Stimulated activated naive CD8-positive, alpha-beta T cell treated with anti-CD3 and anti-CD28 coated beads, Interleukin-15, Interleukin-2, amounts not matched to agents 100 ng/mL and 50 ng/mL, for 24 hours (primary cell): ENCODE measurements at regions not wholly inside any gene's neighbourhood (a gene's known extent, or its start where the extent isn't known, plus 50 kb on each side); places are given as distances from the start of the nearest gene placed in this dataset.

Source experiments
- H3K27ac Mint-ChIP-seq: one replicate; pipeline ENCODE4 v1.8.0; 2021; ENCODE audit warnings: mild to moderate bottlenecking, mixed read lengths
- H3K27me3 Mint-ChIP-seq: one replicate; pipeline ENCODE4 v1.8.0; 2021; ENCODE audit warnings: mixed read lengths
- H3K36me3 Mint-ChIP-seq: one replicate; pipeline ENCODE4 v1.8.0; 2021; ENCODE audit warnings: low read depth, mixed read lengths
- H3K4me1 Mint-ChIP-seq: one replicate; pipeline ENCODE4 v1.8.0; 2021; ENCODE audit warnings: low read depth, mixed read lengths
- H3K4me3 Mint-ChIP-seq: one replicate; pipeline ENCODE4 v1.8.0; 2021; ENCODE audit warnings: mild to moderate bottlenecking, mixed read lengths
- H3K9me3 Mint-ChIP-seq: one replicate; pipeline ENCODE4 v1.8.0; 2021; ENCODE audit warnings: mixed read lengths

DNA sequence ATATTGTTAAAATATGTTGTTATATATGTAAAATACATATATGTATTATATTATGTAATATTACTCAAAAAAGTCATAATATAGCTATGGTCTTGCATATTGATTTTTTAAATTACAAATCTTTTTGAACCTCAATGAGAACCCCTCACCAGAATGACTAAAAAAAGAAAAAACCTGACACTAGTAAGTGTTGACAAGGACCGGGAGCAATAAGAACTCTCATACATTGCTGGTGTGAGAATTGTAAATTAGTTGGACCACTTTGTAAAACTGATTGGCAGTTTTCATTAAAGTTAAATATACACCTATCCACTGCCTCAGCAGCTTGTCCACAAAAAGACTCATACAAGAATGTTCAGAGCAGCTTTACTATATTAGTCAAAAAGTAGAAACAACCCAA lies 280.0 kb downstream of the BMP7 start:
- no peak overlapping the region for H3K4me3 Mint-ChIP-seq
- H3K27me3 Mint-ChIP-seq = peaks cover 6% of the 10 kb centered on the region
- no peaks in the 10 kb centered on the region for H3K36me3 Mint-ChIP-seq
- no peak overlapping the region for H3K27ac Mint-ChIP-seq
- no peaks in the 10 kb centered on the region for H3K4me1 Mint-ChIP-seq
- peaks cover 12% of the 10 kb centered on the region for H3K9me3 Mint-ChIP-seq

DNA sequence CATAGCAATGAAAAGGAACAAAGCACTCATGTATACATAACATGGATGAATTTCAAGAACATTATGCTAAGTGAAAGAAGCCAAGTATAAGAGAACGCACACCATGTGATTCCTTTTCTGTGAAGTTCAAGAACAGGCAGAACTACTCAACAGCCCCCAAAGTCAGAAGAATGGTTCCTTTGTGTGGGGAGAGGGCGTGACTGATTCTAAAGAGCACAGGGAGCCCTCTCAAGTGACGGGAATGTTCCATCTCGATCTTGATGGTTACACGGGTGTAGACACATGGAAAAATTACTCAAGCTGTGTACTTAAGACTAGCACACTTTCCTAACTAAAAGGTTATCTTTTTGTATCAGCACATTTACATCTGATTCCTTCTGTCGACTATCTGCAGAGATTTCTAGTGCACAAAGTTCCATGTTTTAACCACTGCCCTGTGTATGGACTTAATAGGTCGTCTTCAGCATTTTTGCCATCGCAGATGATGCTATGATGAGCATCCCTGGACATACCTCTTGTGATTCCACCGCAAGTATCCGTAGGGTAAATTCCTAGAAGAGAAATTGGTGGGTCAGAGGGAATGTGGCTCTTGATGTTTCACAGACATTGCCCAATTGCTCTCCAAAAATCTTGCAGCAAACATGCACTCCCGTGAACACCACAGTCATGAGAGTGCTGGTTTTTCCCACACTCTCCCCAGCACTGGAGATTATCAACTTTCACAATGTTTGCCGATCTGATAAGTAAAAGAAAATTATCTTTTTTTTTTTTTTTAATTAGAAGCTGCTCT lies 279.3 kb downstream of the BMP7 start:
- peaks cover 6% of the 10 kb centered on the region for H3K27me3 Mint-ChIP-seq
- peaks cover 12% of the 10 kb centered on the region for H3K9me3 Mint-ChIP-seq
- no peaks in the 10 kb centered on the region for H3K36me3 Mint-ChIP-seq
- H3K4me1 Mint-ChIP-seq = no peaks in the 10 kb centered on the region
- H3K27ac Mint-ChIP-seq = no peak overlapping the region
- no peak overlapping the region for H3K4me3 Mint-ChIP-seq

- Mint-ChIP-seq H3K27me3 (peaks cover 6% of the 10 kb centered on the region), H3K27ac (no peak overlapping the region), H3K4me3 (no peak overlapping the region), H3K4me1 (no peaks in the 10 kb centered on the region), H3K9me3 (peaks cover 12% of the 10 kb centered on the region), H3K36me3 (no peaks in the 10 kb centered on the region)
Observed at GRCh38 chr20:56987986-56988385, 278.5 kb downstream of the BMP7 start.

GRCh38 chr20:56988446-56988845 lies 278.0 kb downstream of the BMP7 start:
- Mint-ChIP-seq H3K27ac (no peak overlapping the region), H3K9me3 (peaks cover 12% of the 10 kb centered on the region), H3K4me3 (no peak overlapping the region), H3K4me1 (no peaks in the 10 kb centered on the region), H3K36me3 (no peaks in the 10 kb centered on the region), H3K27me3 (peaks cover 6% of the 10 kb centered on the region)

DNA sequence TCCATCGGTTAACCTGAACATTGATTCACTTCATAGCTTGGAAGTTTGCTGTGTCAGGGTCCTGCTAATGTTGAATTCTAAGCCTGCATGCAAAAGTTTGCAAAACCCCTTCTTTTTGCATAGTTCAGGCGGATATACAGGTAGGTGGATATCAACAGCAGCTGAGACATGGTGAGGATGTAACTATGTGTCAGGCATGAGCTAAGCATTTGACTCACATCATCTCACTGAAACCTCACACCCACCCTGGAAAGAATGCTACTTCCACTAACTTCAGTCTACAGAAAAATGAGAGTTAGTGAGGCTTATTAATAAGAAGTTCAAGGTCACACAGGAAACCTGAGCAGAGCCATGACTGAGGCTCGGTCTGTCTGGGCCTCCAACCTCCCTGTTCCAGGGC lies 276.9 kb downstream of the BMP7 start:
- peaks cover 6% of the 10 kb centered on the region for H3K27me3 Mint-ChIP-seq
- H3K4me1 Mint-ChIP-seq = no peaks in the 10 kb centered on the region
- peaks cover 6% of the 10 kb centered on the region for H3K9me3 Mint-ChIP-seq
- no peaks in the 10 kb centered on the region for H3K36me3 Mint-ChIP-seq
- H3K4me3 Mint-ChIP-seq = no peak overlapping the region
- H3K27ac Mint-ChIP-seq = no peak overlapping the region

DNA sequence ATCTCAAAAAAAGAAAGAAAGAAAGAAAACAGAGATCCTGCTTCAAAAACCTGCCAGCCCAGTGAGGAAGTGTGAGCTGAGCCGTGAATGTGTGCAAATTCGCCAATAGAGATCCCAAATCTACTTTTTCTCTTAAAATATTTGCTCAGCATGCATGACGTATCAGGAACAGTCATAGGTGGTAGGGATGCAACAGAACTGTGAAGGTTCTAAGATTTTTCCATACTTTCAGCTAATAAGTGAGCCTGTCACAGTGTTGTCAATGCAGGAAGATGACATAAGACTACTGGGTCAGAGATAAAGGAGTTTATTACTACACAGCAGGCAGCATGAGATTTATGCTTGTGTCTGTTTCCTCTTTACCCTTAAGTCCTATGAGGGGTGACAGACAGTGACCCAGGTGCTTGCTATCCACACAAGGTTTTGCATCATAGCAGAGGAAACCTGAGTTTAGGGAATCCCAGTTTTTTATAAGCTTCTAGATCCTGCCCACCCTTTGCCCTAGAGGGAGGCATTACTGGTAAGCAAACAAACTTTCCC lies 273.4 kb downstream of the BMP7 start:
- Mint-ChIP-seq H3K27ac (no peak overlapping the region), H3K9me3 (peaks cover 3% of the 10 kb centered on the region), H3K4me1 (no peaks in the 10 kb centered on the region), H3K4me3 (no peak overlapping the region), H3K27me3 (peaks cover 6% of the 10 kb centered on the region), H3K36me3 (no peaks in the 10 kb centered on the region)

- H3K27me3 Mint-ChIP-seq = peaks cover 6% of the 10 kb centered on the region
- no peaks in the 10 kb centered on the region for H3K36me3 Mint-ChIP-seq
- H3K9me3 Mint-ChIP-seq = peaks cover 10% of the 10 kb centered on the region
- H3K4me1 Mint-ChIP-seq = no peaks in the 10 kb centered on the region
- no peak overlapping the region for H3K4me3 Mint-ChIP-seq
- no peak overlapping the region for H3K27ac Mint-ChIP-seq
Observed at GRCh38 chr20:56994006-56994405, 272.4 kb downstream of the BMP7 start.

DNA sequence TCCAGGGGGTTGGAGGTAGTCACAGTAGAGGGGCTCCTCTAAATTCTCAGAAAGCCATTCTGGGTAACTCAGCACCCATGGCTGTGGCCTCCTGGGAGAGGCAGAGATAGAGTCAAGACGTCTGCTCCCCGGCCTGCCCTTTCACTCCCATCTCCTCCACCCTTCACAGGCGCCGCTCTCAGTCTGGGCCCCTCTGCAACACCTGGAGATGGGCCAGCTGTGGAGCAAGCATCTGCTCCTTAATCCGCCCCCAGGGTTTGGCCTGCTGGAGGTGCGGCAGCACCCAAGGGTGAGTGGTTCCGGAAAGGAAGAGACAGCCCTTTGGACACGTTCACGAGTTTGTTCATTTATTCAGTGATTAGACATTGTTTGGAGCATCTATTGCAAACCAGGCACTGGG lies 271.3 kb downstream of the BMP7 start:
- Mint-ChIP-seq H3K27ac (no peak overlapping the region), H3K4me3 (no peak overlapping the region), H3K4me1 (no peaks in the 10 kb centered on the region), H3K36me3 (no peaks in the 10 kb centered on the region), H3K9me3 (peaks cover 11% of the 10 kb centered on the region), H3K27me3 (no peaks in the 10 kb centered on the region)

DNA sequence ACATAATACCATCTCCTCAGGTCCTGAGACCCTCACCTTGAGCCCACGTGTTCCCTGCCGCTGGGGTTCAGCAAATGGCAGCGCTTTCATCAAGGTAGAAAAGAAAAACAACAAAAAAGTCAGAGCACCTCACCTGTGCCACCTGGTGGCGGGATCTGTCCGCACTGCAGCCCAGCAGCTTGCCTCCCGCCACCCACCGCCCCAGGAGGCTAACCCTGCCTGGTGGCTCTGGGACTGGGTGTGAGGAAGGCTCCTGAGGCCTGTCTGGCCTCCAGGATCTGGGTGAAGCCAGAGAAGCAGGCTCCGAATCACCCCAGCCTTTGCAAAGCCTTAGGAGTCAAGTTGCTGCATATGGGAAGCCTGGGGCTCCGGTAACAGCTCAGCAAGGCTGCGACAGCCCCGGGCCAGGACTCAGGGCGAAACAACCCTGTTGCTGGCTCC lies 270.8 kb downstream of the BMP7 start:
- no peaks in the 10 kb centered on the region for H3K27me3 Mint-ChIP-seq
- H3K36me3 Mint-ChIP-seq = no peaks in the 10 kb centered on the region
- H3K4me1 Mint-ChIP-seq = no peaks in the 10 kb centered on the region
- H3K27ac Mint-ChIP-seq = no peak overlapping the region
- peaks cover 11% of the 10 kb centered on the region for H3K9me3 Mint-ChIP-seq
- no peak overlapping the region for H3K4me3 Mint-ChIP-seq

GRCh38 chr20:56996533-56996932 lies 269.9 kb downstream of the BMP7 start:
- Mint-ChIP-seq H3K27ac (no peak overlapping the region), H3K4me1 (no peaks in the 10 kb centered on the region), H3K36me3 (no peaks in the 10 kb centered on the region), H3K27me3 (no peaks in the 10 kb centered on the region), H3K9me3 (peaks cover 11% of the 10 kb centered on the region), H3K4me3 (no peak overlapping the region)

- Mint-ChIP-seq H3K27me3 (no peaks in the 10 kb centered on the region), H3K4me3 (no peak overlapping the region), H3K4me1 (no peaks in the 10 kb centered on the region), H3K36me3 (no peaks in the 10 kb centered on the region), H3K27ac (no peak overlapping the region), H3K9me3 (peaks cover 11% of the 10 kb centered on the region)
Observed at GRCh38 chr20:56998438-56998837, 268.0 kb downstream of the BMP7 start.

DNA sequence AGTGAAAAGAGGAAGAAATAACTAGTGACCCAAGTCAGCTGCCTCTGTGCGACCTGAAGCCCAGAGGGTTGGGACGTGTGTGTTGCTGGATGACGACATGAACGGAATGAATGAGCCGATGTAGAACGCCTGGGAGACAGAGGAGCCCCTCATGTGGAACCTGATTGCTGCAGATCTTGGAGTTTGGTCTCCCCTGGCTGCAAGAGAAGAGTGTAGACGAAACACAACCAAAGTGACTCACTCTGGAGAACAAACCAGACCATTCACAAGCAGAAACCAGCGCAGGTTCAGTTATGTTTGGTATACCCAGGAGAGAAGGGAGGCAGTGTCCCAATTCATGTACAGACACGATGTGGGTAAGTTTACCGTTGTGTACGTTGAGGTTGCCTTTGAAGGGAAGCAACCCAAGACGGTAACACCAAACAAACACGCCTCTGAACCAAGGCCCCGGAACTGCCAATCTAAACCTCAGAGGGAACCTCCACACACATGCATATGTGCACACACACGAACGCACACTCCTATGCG lies 265.9 kb downstream of the BMP7 start:
- Mint-ChIP-seq H3K4me1 (no peaks in the 10 kb centered on the region), H3K4me3 (no peak overlapping the region), H3K9me3 (peaks cover 11% of the 10 kb centered on the region), H3K36me3 (no peaks in the 10 kb centered on the region), H3K27me3 (peaks cover 5% of the 10 kb centered on the region), H3K27ac (no peak overlapping the region)

- H3K27ac Mint-ChIP-seq = no peak overlapping the region
- H3K4me3 Mint-ChIP-seq = no peak overlapping the region
- no peaks in the 10 kb centered on the region for H3K36me3 Mint-ChIP-seq
- H3K9me3 Mint-ChIP-seq = peaks cover 11% of the 10 kb centered on the region
- no peaks in the 10 kb centered on the region for H3K4me1 Mint-ChIP-seq
- peaks cover 8% of the 10 kb centered on the region for H3K27me3 Mint-ChIP-seq
Observed at GRCh38 chr20:57001126-57001767, 265.2 kb downstream of the BMP7 start.

DNA sequence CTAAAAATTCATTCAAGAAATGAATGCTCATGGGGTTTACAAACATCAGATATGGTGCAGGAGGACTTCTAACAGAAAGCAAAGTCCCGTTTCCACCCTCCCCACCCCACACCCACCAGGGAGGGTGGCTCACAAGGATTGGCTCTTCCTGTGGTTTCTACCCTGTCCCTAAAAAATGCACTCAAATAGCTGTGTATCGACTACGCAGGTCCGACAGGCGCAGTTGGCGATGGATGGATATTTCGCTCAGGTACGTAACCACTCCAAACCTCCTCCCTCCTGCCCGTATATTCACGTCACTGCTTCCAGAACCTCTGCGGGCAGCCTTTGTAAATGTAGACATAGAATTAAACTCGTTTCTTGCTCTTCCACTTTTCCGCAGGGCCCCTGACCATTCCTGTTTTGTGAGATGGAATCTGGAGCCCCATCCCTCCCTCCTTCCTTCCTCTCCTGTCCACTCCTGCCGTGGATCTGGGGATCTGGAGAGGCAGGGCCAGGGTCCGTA lies 264.3 kb downstream of the BMP7 start:
- peaks cover 14% of the 10 kb centered on the region for H3K27me3 Mint-ChIP-seq
- peaks cover 11% of the 10 kb centered on the region for H3K9me3 Mint-ChIP-seq
- no peaks in the 10 kb centered on the region for H3K36me3 Mint-ChIP-seq
- no peak overlapping the region for H3K27ac Mint-ChIP-seq
- H3K4me1 Mint-ChIP-seq = peaks cover 5% of the 10 kb centered on the region
- H3K4me3 Mint-ChIP-seq = no peak overlapping the region

DNA sequence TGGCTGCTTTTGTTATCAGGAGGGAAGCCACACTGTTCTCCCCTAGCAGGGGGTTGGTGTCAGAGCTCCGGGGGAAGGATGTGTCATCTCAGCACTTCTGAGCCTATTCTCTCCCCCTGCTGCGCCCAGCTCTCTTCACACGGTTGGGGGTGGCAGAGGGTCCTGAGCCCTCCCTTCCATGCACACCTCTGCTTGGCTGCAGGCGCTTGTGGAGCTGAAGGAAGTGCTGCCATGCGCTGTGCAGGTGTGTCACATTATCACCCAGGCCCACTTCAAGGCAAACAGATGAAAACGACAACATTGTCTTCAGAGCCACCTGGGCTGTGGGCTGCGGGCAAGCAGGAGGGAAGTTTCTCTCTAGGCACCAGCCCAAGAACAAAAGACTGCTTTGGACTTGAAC lies 263.4 kb downstream of the BMP7 start:
- Mint-ChIP-seq H3K27ac (no peak overlapping the region), H3K4me1 (peaks cover 7% of the 10 kb centered on the region), H3K27me3 (peaks cover 17% of the 10 kb centered on the region), H3K4me3 (no peak overlapping the region), H3K9me3 (peaks cover 9% of the 10 kb centered on the region), H3K36me3 (no peaks in the 10 kb centered on the region)
